HG03469 (cell line): ENCODE measurements at regions not wholly inside any gene's neighbourhood (a gene's known extent, or its start where the extent isn't known, plus 50 kb on each side); places are given as distances from the start of the nearest gene placed in this dataset.
A peak's percentile ranks its signal among the peaks of the same experiment; 100 is the strongest.
"Not testable (repeated sequence)": the region's sequence is repeated elsewhere in the genome, so short reads cannot be mapped to it uniquely, and the experiment has no call there.

Experiments used
- ATAC-seq: cut with Tn5 transposase; IDR thresholded peaks from one replicate; pipeline ENCODE4 v1.9.1; 2021; ENCODE audit warnings: mild to moderate bottlenecking, moderate library complexity, moderate number of reproducible peaks; ENCODE audit not compliant: unreplicated experiment

DNA sequence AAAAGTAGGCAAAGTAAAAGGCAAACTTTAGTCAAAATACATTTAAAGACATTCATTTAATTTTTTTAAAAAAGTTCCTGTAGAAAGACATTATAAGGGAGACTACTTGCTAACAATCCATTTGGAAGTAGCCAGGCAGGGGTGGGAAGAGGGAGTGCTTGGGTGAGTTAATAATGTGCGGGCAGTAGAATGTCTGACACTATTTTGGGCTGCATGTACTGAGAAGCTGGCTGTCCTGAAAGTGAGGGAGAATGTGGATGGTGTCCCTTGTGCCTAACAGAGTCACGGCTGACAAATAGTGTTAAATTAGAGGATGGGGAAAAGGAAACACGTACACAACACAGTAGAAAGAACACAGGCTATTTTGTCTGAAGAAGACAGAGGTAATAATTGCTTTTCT is 142.5 kb downstream of the LCA5 start:
- ATAC-seq = no peak

DNA sequence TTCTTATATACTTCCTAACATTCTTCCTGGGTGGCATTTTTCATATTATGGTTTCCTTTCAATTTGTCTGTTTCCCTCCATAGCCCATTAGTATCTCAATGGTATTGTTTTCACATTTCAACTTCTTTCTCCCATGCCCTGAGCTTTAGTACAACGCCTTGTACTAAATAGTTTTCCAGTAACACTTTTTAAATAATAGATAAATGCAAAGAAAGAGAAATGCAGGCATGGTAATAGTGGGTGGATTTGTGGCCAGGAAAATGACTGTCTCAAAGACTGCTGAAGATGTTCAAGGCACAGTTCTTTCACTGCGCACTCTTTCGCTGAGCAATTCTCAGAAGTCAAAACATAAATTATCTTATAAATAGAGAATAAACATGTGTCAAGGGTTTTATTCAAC is 145.1 kb downstream of the LCA5 start:
- ATAC-seq = no peak

DNA sequence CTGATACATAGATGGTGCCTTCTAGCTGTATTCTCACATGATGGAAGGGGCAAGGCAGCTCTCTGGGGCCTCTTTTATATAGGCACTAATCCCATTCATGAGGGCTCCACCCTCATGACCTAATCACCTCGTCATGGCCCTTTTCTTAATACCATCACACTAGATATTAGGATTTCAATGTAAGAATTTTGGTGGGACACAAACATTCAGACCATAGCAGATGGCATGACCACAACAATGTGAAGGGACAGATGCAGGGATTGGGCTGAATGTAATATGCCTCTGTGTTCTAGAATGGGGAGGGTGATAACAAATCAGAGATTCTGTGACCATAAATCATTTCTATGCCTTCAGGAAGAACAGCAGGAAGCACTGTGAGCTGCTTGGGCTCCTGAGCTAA is 145.8 kb downstream of the LCA5 start:
- no peak for ATAC-seq

DNA sequence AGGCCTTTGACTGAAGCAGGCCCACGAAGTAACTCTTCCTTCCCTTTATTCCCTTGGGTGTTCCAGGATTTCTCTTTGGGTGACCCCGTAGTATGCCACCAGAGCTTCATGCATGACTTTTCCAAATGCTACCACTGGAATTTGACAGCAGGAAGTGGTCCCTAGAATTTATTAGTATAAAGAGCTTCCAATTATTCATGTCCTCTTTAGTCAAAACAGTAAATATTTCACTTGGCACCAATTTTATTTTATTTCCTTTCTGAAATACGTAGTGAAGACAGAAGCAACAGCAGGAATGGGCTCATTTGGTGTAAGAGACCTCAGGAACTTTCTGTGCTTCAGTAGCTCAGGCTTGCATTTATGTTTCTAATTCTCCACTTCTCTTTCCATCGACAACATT is 151.3 kb downstream of the LCA5 start:
- ATAC-seq = no peak

DNA sequence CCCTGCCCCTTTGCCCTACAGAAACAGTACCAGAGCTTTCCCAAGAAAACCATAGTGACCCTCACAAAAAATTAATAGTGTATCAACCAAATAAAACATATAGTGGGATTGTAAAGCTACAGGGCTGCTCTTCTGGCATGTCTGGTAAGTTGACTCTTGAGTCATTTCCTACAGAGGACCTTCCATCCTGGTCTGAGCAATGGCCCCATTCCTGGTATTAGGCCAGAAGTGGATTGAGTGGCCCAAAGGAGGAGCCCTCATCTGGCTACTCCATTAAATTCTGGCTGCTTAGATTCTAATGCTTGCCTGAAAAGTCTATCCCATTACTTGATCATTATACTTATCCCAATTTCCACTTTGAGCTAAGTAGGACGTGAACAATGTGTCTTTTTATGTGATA is 150.9 kb upstream of the HMGN3 start:
- no peak for ATAC-seq

DNA sequence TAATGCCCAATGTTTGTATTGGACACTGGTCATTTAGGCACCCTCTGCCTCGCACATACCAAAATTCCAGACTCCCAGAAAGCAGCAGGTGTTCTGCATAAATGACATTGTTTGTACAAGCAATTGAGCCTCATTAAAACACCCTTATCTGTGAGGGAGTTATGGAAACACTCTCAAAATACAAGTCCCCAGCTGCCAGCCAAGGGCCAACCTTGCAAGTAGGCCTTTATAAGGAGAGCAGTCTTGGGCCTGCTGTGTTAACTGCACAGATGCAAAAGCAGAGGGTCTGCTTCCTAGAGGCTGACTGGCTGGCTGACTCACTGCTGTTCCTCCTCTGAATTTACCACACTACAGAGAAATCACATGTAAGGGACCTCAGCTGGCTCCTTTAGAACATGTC is 150.4 kb upstream of the HMGN3 start:
- no peak for ATAC-seq

DNA sequence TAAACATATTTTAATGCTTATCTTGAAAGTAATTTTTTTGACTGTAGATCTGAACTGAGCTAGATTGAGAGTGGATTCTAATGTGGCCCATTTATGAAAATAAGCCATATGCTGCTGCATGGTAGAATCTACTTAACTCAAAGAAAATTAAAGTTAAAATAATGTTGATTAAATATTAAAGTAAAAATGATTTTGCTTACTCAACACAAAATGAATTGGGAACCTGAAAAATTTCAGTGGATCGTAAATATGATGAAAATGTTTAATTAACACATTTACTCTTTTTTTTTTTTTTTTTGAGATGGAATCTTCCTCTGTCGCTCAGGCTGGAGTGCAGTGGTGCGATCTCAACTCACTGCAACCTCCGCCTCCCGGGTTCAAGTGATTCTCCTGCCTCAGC is 144.5 kb upstream of the HMGN3 start:
- ATAC-seq = no peak

DNA sequence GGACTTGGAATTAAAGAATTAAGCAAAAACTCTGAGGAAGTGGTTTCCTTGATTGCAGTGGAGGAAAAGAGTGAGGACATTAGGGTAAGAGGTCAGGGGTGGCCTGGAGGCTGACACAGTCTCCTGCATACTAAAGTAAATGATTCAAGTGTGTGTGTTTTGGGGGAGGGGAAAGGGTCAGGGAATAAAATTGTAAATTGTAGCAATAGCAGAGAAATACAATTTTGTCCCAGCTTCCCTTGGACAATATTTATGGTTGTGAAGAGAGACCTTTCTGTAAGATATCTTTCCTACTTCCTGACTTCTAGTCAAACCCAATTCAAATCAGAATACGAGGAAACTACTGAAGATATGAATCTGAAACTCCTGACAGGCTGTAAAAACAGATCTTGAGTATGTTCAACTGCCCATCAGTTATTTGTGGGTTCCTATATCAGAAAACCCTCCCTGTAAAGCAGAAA is 143.4 kb upstream of the HMGN3 start:
- no peak for ATAC-seq

DNA sequence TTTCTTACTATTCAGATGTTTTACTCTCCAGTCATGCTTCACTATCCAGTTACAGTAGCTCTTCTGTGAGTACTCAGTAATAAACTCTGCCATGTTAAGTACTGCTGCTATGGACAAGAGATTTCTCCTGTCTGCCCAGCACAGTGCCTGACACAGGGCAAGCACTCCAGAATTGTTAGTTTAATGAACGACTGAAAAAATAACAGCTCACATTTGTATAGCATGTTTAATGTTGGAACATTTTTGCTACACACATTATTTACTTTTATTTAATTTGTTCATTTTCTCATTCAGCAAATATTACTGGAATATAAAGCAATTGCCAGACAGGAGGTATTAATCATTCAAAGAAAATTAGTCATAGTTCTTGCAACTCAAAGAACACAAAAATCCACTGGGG is 142.6 kb upstream of the HMGN3 start:
- ATAC-seq = no peak

DNA sequence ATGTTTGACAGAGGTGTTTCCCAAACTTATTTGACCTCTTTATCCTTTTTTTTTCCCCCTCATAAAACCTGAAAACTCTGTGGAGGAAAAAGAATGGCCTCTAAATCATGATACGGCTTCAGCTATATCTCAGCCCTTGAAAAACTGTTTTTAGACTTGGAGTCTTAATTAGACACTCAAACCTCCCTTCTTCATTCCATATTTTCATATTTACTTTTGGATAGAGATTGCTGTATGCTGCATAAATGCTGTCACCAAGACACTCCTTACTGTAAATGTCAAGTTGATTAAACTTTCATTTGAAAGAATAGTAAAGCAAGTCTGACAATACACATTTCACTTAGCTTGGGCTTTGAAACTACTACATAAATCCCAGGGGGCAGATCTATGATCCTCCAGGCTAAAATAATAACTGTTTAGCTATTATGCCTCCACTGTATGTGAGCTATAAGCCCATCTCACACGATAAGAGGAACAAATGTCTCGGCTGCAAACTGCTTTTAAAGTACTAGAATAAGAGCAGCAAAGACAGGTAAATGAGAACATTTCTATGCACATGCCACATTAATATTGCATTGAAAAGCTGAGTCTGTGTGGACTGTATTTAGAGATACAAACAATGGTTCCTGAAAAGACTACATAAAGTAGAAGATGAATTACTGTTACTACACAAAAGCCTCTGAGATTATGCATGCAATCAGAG is 141.3 kb upstream of the HMGN3 start:
- ATAC-seq = no peak

DNA sequence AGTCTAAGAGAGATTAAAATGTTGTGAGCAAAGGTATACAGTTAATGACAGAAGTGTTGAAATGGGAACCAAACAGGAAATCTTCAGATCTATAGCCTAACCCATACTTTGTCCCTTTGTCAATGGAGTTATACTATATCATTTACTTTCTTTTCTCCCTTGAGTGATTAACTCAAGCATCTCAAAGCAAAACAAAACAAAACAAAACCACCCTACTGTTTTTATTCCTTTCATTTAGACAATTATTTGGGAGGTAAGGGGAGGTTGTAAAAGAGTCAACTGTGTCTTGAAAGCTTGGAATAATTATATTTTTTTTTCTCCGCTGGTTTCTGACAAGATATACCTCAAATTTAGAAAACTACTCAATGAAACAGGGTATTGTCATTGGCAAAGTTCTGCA is 139.8 kb upstream of the HMGN3 start:
- no peak for ATAC-seq

DNA sequence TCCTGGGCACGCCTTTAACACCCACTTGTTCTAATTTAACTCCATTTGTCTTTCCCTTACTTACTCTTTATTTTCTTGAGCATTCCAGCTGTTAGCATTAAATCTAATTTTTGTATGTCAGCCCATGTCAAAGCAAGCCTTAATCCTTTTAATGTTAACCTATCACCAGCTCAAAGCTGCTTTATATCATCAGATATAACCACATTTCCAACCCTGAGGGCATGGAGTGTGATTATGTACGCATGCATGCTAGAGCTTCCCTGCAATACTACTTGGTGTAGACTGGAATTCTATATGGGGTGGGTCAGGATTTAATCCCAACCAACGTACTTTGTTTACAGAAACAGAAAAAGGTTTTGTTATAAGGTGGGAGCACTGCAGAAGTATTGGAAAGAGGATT is 139.4 kb upstream of the HMGN3 start:
- ATAC-seq = no peak

DNA sequence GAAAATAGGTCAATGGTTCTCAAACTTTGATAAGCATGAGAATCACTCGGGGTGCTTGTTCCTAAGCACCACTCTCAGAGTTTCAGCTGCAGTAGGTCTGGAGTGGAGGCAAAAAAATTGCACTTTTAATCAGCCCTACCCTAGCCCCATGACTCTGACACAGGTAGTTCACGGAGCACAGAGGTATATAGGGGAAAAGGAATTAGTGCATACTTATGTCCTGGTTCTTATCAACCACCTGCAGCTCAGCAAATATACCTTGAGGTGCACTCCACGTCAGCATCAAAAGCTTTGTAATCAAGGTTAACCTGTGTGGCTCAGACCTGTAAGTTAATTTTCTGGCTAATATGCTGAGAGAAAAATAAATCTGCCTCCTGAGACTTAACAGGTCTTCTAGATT is 138.8 kb upstream of the HMGN3 start:
- no peak for ATAC-seq

DNA sequence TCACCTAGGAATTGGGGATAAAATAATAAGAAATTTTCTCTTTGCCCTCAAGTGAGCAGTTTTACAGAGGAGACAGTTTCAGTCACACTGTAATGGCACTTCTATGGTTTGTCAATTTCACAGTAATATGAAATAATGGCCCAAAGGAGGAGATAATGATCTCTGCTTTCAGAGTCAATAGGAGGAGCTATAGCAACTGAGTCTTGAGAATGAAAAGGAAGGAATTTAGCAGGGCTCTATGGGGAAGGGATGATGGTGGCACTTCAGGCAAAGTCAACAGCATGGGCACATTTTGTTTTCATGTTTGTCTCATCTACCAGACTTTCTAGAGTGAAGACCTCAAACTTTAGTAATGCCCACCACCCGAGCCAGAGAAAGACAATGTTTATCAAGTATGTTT is 138.3 kb upstream of the HMGN3 start:
- ATAC-seq = no peak

DNA sequence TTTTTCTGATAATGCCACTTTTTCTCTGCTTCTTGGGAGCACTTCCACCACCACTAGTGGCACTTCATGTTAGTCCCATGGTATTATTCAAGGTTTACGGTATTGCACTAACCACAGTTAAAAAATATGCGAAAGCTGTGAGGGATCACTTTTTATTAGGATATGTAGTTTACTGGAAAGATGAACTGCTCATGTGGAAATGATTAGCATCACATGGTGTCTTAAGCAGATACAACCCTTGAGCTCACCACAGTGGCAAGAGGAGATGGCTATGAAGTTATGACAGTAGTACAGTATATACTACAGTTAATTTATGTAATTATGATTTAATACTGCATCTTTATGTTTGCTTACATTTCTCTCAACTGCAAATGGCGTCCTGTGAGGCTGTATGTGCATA is 134.5 kb upstream of the HMGN3 start:
- ATAC-seq = no peak

DNA sequence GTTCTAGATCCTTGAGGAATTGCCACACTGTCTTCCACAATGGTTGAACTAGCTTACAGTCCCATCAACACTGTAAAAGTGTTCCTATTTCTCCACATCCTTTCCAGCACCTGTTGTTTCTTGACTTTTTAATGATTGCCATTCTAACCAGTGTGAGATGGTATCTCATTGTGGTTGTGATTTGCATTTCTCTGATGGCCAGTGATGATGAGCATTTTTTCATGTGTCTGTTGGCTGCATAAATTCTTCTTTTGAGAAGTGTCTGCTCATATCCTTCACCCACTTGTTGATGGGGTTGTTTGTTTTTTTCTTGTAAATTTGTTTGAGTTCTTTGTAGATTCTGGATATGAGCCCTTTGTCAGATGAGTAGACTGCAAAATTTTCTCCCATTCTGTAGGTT is 129.0 kb upstream of the HMGN3 start:
- not testable (repeated sequence) for ATAC-seq

DNA sequence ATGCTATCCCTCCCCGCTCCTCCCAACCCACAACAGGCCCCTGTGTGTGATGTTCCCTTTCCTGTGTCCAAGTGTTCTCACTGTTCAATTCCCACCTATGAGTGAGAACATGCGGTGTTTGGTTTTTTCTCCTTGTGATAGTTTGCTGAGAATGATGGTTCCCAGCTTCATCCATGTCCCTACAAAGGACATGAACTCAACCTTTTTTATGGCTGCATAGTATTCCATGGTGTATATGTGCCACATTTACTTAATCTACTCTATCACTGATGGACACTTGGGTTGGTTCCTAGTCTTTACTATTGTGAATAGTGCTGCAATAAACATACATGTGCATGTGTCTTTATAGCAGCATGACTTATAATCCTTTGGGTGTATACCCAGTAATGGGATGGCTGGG is 126.6 kb upstream of the HMGN3 start:
- ATAC-seq = not testable (repeated sequence)

DNA sequence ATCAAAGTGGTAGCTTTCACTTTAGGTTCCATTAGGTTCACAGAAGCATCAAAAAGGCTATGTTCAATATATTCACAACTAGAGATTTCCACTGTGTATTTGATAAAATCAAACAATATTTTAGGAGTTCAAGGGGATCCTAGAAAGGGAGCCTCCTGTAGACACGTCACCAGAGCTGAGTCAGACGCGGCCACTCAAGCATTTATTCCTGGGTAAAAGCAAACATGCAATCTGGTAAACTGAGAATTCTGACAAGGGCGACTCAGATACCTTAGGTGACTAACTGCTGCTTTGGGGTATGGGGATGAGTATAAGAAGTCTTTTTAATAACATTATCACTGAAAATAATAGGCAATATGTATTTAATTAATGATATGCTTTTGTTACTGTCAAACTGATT is 118.7 kb upstream of the HMGN3 start:
- no peak for ATAC-seq

DNA sequence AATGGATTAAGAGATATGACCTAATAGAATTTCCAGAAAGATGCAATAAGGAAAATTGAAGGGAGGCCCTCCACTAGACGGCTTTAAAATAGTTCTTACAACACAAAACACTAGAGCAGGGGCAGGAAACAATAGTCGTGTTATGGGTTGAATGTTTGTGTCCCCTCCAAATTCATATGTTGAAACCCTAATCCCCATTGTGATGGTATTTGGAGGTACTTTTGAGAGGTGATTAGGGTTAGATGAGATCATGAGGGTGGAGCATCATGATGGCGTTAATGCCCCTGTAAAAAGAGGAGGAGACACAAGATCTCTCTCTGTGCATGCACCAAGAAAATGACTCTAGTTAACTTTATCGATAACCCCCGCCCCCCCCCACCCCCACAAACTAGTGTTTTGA is 104.0 kb upstream of the HMGN3 start:
- no peak for ATAC-seq

DNA sequence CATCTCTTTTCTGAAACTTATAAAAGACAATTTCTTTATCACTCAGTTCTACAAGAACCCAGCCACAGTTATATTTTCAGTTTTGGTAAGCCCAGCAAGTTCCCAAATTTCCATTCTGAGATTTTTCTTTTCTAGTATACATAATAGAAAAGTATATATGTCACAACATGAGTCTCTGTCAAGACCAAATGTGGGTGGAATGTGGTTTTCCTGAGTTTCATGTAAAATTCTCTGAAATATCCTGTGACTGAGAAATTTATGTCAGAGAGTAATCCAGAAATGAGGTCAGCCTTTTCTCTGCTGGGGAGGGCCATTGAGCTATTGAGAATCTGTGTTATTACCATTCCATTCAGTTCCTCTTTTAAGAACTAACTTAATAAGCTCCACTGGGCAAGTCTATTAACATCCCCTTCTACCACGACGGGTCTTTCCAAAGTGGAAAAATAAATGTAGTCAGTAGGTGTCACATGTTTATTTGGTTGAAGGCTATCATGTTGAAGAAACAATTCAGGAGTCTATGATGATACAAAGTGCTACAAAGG is 100.7 kb upstream of the HMGN3 start:
- peak; percentile 86 for ATAC-seq

DNA sequence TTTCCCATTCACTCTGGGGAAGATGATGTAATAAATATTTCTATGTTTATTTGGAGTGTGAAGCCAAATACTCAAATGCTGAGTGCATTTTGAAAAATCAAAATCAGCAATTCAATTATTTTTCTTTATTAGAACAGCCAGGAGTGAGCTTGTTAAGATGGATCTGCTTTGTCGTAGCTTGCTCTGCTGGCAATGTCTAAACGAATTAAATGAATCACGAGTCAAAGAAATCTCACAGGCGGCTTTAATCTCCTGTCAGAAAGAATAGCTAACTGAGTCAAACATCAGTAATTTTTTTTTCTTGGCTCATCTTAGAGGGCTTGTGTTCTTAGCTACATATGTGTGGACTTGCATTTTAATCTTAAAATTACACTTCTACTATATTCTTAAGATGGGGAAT is 100.2 kb upstream of the HMGN3 start:
- ATAC-seq = no peak

DNA sequence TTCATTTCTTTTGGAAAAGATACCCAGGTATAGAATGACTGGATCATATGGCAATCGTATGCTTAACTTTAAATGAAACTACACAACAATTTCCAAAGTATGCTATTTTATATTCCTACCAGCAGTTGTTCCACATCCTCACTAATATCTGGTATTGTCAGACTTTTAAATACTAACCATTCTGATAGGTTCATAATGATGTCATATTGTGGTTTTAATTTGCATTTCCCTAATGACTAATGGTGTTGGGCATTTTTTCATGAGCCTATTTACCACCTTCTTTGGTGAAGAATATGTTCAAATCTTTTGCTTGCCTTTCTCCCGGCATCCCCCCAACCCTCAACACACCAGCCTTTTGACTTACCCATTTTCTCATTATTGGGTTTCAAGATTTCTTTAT is 96.2 kb upstream of the HMGN3 start:
- ATAC-seq = no peak

DNA sequence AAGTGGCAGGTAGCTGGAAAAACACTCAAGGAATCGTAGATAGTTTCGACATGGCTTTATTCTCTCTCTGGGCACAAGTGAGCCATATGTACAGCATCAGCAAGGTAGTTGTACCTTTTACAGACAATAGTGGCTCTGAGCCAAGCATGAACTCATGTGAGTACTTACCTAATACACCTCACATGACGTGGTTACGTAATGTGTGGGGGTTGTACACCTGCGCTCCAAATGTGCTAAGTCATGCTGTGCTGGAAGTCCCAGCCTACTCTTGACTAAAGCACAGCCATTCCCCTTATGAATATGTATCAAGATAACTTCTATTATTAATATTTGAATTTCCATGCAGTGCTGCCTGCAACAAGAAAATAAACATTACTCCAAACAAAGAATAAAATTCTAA is 78.8 kb upstream of the HMGN3 start:
- no peak for ATAC-seq
